Aorta (tissue), 5 donors: ENCODE measurements at regions not wholly inside any gene's neighbourhood (a gene's known extent, or its start where the extent isn't known, plus 50 kb on each side); places are given as distances from the start of the nearest gene placed in this dataset.

ENCODE experiments used
- ATAC-seq: fragments of 200-7000 bp; cut with Tn5 transposase; one replicate; pipeline ENCODE4 v1.9.1; 2022; ENCODE audit warnings: moderate library complexity; ENCODE audit not compliant: low FRiP score
- DNase-seq, 2 donors: peaks; one replicate each; pipeline ENCODE4 v3.0.0-alpha.2; 2020
- H3K27ac ChIP-seq, 2 donors: one replicate each; pipeline ENCODE4 v1.5.1; 2013; ENCODE audit warnings: low read length in 2 of 2, mild to moderate bottlenecking in 2 of 2, moderate library complexity in 2 of 2, control low read depth in 1 of 2, inconsistent platforms in 1 of 2, low read depth in 1 of 2
- H3K27me3 ChIP-seq, 2 donors: one replicate each; pipeline ENCODE4 v1.6.1; 2013; ENCODE audit warnings: control low read depth in 1 of 2, low read length in 1 of 2, mild to moderate bottlenecking in 1 of 2, moderate library complexity in 1 of 2; ENCODE audit not compliant: insufficient read depth in 2 of 2, control insufficient read depth in 1 of 2
- H3K36me3 ChIP-seq, 2 donors: one replicate each; pipeline ENCODE4 v1.6.1; 2013; ENCODE audit warnings: control low read depth in 1 of 2, low read length in 1 of 2, mild to moderate bottlenecking in 1 of 2; ENCODE audit not compliant: insufficient read depth in 2 of 2, control insufficient read depth in 1 of 2
- H3K4me1 ChIP-seq, 2 donors: one replicate each; pipeline ENCODE4 v1.6.1; 2013; ENCODE audit warnings: low read length in 2 of 2, control low read depth in 1 of 2, mild to moderate bottlenecking in 1 of 2, moderate library complexity in 1 of 2; ENCODE audit not compliant: insufficient read depth in 2 of 2, control insufficient read depth in 1 of 2
- H3K4me3 ChIP-seq, 2 donors: one replicate each; pipeline ENCODE4 v1.5.1; 2013; ENCODE audit warnings: low read length in 2 of 2, control low read depth in 1 of 2, mild to moderate bottlenecking in 1 of 2
- H3K9me3 ChIP-seq: one replicate; pipeline ENCODE4 v1.6.1; 2013; ENCODE audit warnings: mild to moderate bottlenecking, low read length; ENCODE audit not compliant: control insufficient read depth
- WGBS, 2 donors: extraction: QIAGEN DNeasy Blood & Tissue Kit; methylation state at CpG; one replicate each; pipeline ENCODE4 v1.1.7; 2013; 5-methylcytosine and 5-hydroxymethylcytosine counted together
- intact Hi-C, 2 donors: fragments of 100-400 bp; cut with DNase I; formaldehyde crosslinking; loops; one replicate each; pipeline versions ENCODE4 v1.14.2 to v1.15.0; 2022
- donor health status: healthy with polysubstance abuse.
- donor health status: Bipolar disorder and iron deficiency.
- donor health status: DM: no; HTN: no; CAD: no.
- donor health status: DM: no; HTN: no; CAD: no.
- donor health status: DM: yes; HTN: yes; CAD: no.

- no peaks in the 10 kb centered on the region for H3K36me3 ChIP-seq
- intact Hi-C loops, result no loop called here
- no peak overlapping the region for H3K27ac ChIP-seq
- no peaks in the 10 kb centered on the region for H3K4me1 ChIP-seq
- WGBS, 2 donors, result 86 to 90% methylated on average over 7 of the region's 7 CpGs
- no peak overlapping the region for H3K4me3 ChIP-seq
- peak; percentile 53 for ATAC-seq
- peak in 1 of 2 donors; percentile 32 for DNase-seq
- peaks cover 0 to 2% of the 10 kb centered on the region in 2 donors for H3K27me3 ChIP-seq
- no peaks in the 10 kb centered on the region for H3K9me3 ChIP-seq
These were observed 276.4 kb upstream of the TTC14 start for GRCh38 chr3:180325533-180325932.

GRCh38 chr3:180325958-180326357 is 276.0 kb upstream of the TTC14 start:
- 70 to 72% methylated on average over 3 of the region's 3 CpGs for WGBS, 2 donors
- no peak for ATAC-seq
- intact Hi-C loops, result no loop called here

GRCh38 chr3:180329187-180329586 is 272.8 kb upstream of the TTC14 start:
- Histone ChIP-seq H3K36me3 (no peaks in the 10 kb centered on the region), H3K27me3 (peaks cover 0 to 2% of the 10 kb centered on the region in 2 donors), H3K4me3 (no peak overlapping the region), H3K4me1 (no peaks in the 10 kb centered on the region), H3K27ac (no peak overlapping the region), H3K9me3 (peaks cover 1% of the 10 kb centered on the region)
- 69 to 70% methylated on average over 3 of the region's 3 CpGs for WGBS, 2 donors
- intact Hi-C loops, result no loop called here
- ATAC-seq (no peak), DNase-seq (no peak)

More at GRCh38 chr3:180325958-180326357, 276.0 kb upstream of the TTC14 start:
- Histone ChIP-seq H3K4me1 (no peaks in the 10 kb centered on the region), H3K4me3 (no peak overlapping the region), H3K27me3 (peaks cover 0 to 2% of the 10 kb centered on the region in 2 donors), H3K27ac (no peak overlapping the region), H3K36me3 (no peaks in the 10 kb centered on the region), H3K9me3 (no peaks in the 10 kb centered on the region)
- DNase-seq, result peak in 1 of 2 donors; percentile 17

- Histone ChIP-seq H3K4me3 (no peak overlapping the region), H3K36me3 (no peaks in the 10 kb centered on the region), H3K4me1 (no peaks in the 10 kb centered on the region), H3K9me3 (peaks cover 1% of the 10 kb centered on the region), H3K27me3 (peaks cover 0 to 2% of the 10 kb centered on the region in 2 donors), H3K27ac (no peak overlapping the region)
- DNase-seq (no peak), ATAC-seq (no peak)
- intact Hi-C loops, result no loop called here
- WGBS, 2 donors, result 65 to 68% methylated on average over 2 of the region's 2 CpGs
These were observed 272.1 kb upstream of the TTC14 start for GRCh38 chr3:180329847-180330246.

GRCh38 chr3:180330440-180330839 is 271.5 kb upstream of the TTC14 start:
- Histone ChIP-seq H3K4me3 (no peak overlapping the region), H3K4me1 (no peaks in the 10 kb centered on the region), H3K27me3 (peaks cover 0 to 2% of the 10 kb centered on the region in 2 donors), H3K9me3 (peaks cover 1% of the 10 kb centered on the region), H3K36me3 (no peaks in the 10 kb centered on the region), H3K27ac (no peak overlapping the region)
- no peak for ATAC-seq
- intact Hi-C loops, result no loop called here
- 89 to 91% methylated on average over 1 of the region's 1 CpG for WGBS, 2 donors
- no peak for DNase-seq

GRCh38 chr3:180332608-180333007 is 269.4 kb upstream of the TTC14 start:
- H3K4me1 ChIP-seq, result no peaks in the 10 kb centered on the region
- WGBS, 2 donors, result 74 to 81% methylated on average over 4 of the region's 4 CpGs
- ATAC-seq (no peak), DNase-seq (no peak)
- peaks cover 0 to 2% of the 10 kb centered on the region in 2 donors for H3K27me3 ChIP-seq
- H3K9me3 ChIP-seq, result peaks cover 1% of the 10 kb centered on the region
- H3K4me3 ChIP-seq, result no peak overlapping the region
- no peaks in the 10 kb centered on the region for H3K36me3 ChIP-seq
- intact Hi-C loops, result no loop called here
- H3K27ac ChIP-seq, result no peak overlapping the region

GRCh38 chr3:180335050-180335449 is 266.9 kb upstream of the TTC14 start:
- 42 to 46% methylated on average over 3 of the region's 3 CpGs for WGBS, 2 donors
- intact Hi-C loops, result no loop called here
- Histone ChIP-seq H3K9me3 (peaks cover 1% of the 10 kb centered on the region), H3K27me3 (no peaks in the 10 kb centered on the region), H3K36me3 (no peaks in the 10 kb centered on the region), H3K27ac (no peak overlapping the region), H3K4me1 (no peaks in the 10 kb centered on the region), H3K4me3 (no peak overlapping the region)
- no peak for DNase-seq
- no peak for ATAC-seq

GRCh38 chr3:180340395-180340794 is 261.6 kb upstream of the TTC14 start:
- no peaks in the 10 kb centered on the region for H3K36me3 ChIP-seq
- intact Hi-C loops, result no loop called here
- no peaks in the 10 kb centered on the region for H3K27me3 ChIP-seq
- no peak for DNase-seq
- no peaks in the 10 kb centered on the region for H3K4me1 ChIP-seq
- WGBS, 2 donors, result 86 to 91% methylated on average over 2 of the region's 2 CpGs
- H3K4me3 ChIP-seq, result no peak overlapping the region
- no peaks in the 10 kb centered on the region for H3K9me3 ChIP-seq
- no peak for ATAC-seq
- H3K27ac ChIP-seq, result no peak overlapping the region

- Histone ChIP-seq H3K4me3 (no peak overlapping the region), H3K4me1 (no peaks in the 10 kb centered on the region), H3K27ac (no peak overlapping the region), H3K36me3 (no peaks in the 10 kb centered on the region), H3K9me3 (no peaks in the 10 kb centered on the region), H3K27me3 (no peaks in the 10 kb centered on the region)
- ATAC-seq (no peak), DNase-seq (no peak)
- 76 to 79% methylated on average over 3 of the region's 3 CpGs for WGBS, 2 donors
- intact Hi-C loops, result no loop called here
These were observed 260.4 kb upstream of the TTC14 start for GRCh38 chr3:180341516-180341915.
